PC-9 (cell line): ENCODE measurements at regions not wholly inside any gene's neighbourhood (a gene's known extent, or its start where the extent isn't known, plus 50 kb on each side); places are given as distances from the start of the nearest gene placed in this dataset.

Experiments
- BruUV-seq: library from RNA; stranded (reverse); fragments of 400-500 nt; replicated peaks from 2 replicates; lab custom pipeline; 2021; lab: Mats Ljungman, UMichigan
- CTCF ChIA-PET: fragments of 300-600 bp; sonication (Branson Sonifier 250); formaldehyde crosslinking; loops from one replicate; lab custom pipeline; 2022; ENCODE audit warnings: antibody characterized with exemption; lab: Charles Lee
- POLR2A ChIA-PET: fragments of 300-600 bp; sonication (Branson Sonifier 250); formaldehyde crosslinking; loops from one replicate; lab custom pipeline; 2022; ENCODE audit warnings: antibody characterized with exemption; ENCODE audit not compliant: unreplicated experiment; lab: Charles Lee
- DNase-seq, 2 experiments: peaks; one replicate each; pipeline versions ENCODE4 v3.0.0 to v3.0.0-alpha.2; 2015 to 2022; ENCODE audit warnings: mixed read lengths in 1 of 2
- H2AFZ ChIP-seq: fragments of 200-600 bp; sonication (generic); 2 replicates; pipeline ENCODE4 v1.8.1; 2017; ENCODE audit warnings: antibody characterized with exemption
- H3F3A ChIP-seq: fragments of 200-600 bp; sonication (generic); 2 replicates; pipeline ENCODE4 v1.8.1; 2017; ENCODE audit warnings: antibody characterized with exemption, mild to moderate bottlenecking, low read depth; ENCODE audit not compliant: insufficient read depth
- H3K27ac ChIP-seq: fragments of 200-600 bp; sonication (generic); 2 replicates; pipeline ENCODE4 v1.6.1; 2016; ENCODE audit warnings: mixed run types
- H3K27me3 ChIP-seq: fragments of 200-600 bp; sonication (generic); 2 replicates; pipeline ENCODE4 v1.6.1; 2016; ENCODE audit warnings: low read depth, mixed run types; ENCODE audit not compliant: insufficient read depth
- H3K36me3 ChIP-seq: fragments of 200-600 bp; sonication (generic); 2 replicates; pipeline ENCODE4 v1.6.1; 2016; ENCODE audit warnings: low read depth, mixed run types
- H3K4me1 ChIP-seq: fragments of 200-600 bp; sonication (generic); replicated peaks from 2 replicates; pipeline ENCODE4 v1.6.1; 2016; ENCODE audit warnings: mixed run types; ENCODE audit not compliant: insufficient read depth
- H3K4me2 ChIP-seq: fragments of 200-600 bp; sonication (generic); 2 replicates; pipeline ENCODE4 v1.6.1; 2017; ENCODE audit warnings: mixed run types
- H3K4me3 ChIP-seq: fragments of 200-600 bp; sonication (generic); 2 replicates; pipeline ENCODE4 v1.6.1; 2016; ENCODE audit warnings: mixed run types
- H3K79me2 ChIP-seq: fragments of 200-600 bp; sonication (generic); 2 replicates; pipeline ENCODE4 v1.6.1; 2017; ENCODE audit warnings: low read depth, mixed run types
- H3K9me2 ChIP-seq: fragments of 200-600 bp; sonication (generic); 2 replicates; pipeline ENCODE4 v1.8.1; 2017; ENCODE audit warnings: mild to moderate bottlenecking; ENCODE audit not compliant: insufficient read depth
- H3K9me3 ChIP-seq: fragments of 200-600 bp; sonication (generic); 2 replicates; pipeline ENCODE4 v1.8.1; 2016; ENCODE audit warnings: low read depth; ENCODE audit not compliant: insufficient read depth
- H4K20me1 ChIP-seq: fragments of 200-600 bp; sonication (generic); 2 replicates; pipeline ENCODE4 v1.8.1; 2017; ENCODE audit not compliant: insufficient read depth
- EZH2 ChIP-seq: fragments of 200-600 bp; sonication (generic); IDR thresholded peaks from 2 replicates; pipeline ENCODE4 v1.8.0; 2017; ENCODE audit warnings: antibody characterized with exemption, low read depth
- intact Hi-C: fragments of 100-400 bp; cut with micrococcal nuclease; formaldehyde crosslinking; loops from one replicate; pipeline ENCODE4 v1.10.0; 2022; ENCODE audit not compliant: unreplicated experiment
- TF ChIP-seq, protein P1 (sequence below): fragments of 200-600 bp; sonication (generic); conservative IDR thresholded peaks from 2 replicates; pipeline ENCODE4 v1.6.1; 2017; ENCODE audit warnings: mixed run types, antibody characterized with exemption, mild to moderate bottlenecking, moderate library complexity

DNA sequence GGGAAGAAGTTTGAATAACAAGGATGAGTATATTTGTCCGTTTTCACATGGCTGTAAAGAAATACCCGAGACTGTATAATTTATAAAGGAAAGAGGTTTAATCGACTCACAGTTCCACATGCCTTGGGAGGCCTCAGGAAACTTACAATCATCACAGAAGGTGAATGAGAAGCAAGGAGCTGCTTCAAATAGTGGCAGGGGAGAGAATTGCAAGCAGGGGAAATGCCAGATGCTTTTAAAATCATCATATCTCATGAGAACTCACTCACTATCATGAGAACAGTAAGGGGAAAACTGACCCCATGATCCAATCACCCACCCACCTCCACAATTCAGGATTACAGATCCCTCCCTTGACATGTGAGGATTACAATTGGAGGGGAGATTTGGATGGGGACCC lies 212.8 kb upstream of the CDH8 start:
- H4K20me1 ChIP-seq, result no peaks in the 10 kb centered on the region
- POLR2A ChIA-PET, result no interaction called here
- no TSS peak for BruUV-seq
- no peak overlapping the region for H2AFZ ChIP-seq
- H3K36me3 ChIP-seq, result no peaks in the 10 kb centered on the region
- H3K27ac ChIP-seq, result no peak overlapping the region
- intact Hi-C loops, result no loop called here
- H3K4me3 ChIP-seq, result no peak overlapping the region
- H3K79me2 ChIP-seq, result no peaks in the 10 kb centered on the region
- DNase-seq, result no peak
- H3K27me3 ChIP-seq, result no peaks in the 10 kb centered on the region
- no peaks in the 10 kb centered on the region for H3K9me3 ChIP-seq
- no peak overlapping the region for H3K4me2 ChIP-seq
- no peaks in the 10 kb centered on the region for H3K9me2 ChIP-seq
- CTCF ChIA-PET, result no interaction called here
- no peaks in the 10 kb centered on the region for H3F3A ChIP-seq
- no peak for TF ChIP-seq EZH2
- TF ChIP-seq, protein P1, sequence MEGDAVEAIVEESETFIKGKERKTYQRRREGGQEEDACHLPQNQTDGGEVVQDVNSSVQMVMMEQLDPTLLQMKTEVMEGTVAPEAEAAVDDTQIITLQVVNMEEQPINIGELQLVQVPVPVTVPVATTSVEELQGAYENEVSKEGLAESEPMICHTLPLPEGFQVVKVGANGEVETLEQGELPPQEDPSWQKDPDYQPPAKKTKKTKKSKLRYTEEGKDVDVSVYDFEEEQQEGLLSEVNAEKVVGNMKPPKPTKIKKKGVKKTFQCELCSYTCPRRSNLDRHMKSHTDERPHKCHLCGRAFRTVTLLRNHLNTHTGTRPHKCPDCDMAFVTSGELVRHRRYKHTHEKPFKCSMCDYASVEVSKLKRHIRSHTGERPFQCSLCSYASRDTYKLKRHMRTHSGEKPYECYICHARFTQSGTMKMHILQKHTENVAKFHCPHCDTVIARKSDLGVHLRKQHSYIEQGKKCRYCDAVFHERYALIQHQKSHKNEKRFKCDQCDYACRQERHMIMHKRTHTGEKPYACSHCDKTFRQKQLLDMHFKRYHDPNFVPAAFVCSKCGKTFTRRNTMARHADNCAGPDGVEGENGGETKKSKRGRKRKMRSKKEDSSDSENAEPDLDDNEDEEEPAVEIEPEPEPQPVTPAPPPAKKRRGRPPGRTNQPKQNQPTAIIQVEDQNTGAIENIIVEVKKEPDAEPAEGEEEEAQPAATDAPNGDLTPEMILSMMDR, result no peak
- no peaks in the 10 kb centered on the region for H3K4me1 ChIP-seq

DNA sequence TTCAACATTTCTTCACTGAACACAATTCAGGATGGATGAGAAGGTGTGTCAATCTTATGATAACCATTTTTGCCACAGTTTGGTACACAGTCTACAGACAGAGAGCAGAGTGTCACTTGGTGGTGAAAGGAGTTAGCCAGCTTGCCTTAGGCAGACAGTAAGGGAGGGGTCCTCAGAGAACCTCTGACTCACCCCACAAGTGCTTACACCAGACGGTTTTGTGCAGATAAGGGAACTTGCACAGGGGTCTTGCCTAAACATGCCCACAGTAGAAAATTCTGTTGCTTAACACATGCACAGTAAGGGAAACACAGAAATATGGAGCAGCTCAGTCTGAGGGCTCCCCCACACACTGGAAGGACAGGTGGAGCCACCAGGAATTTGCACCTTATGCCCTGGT lies 204.5 kb upstream of the CDH8 start:
- POLR2A ChIA-PET, result no interaction called here
- Histone ChIP-seq H3F3A (no peaks in the 10 kb centered on the region), H3K9me2 (no peaks in the 10 kb centered on the region), H3K79me2 (no peaks in the 10 kb centered on the region), H3K4me3 (no peak overlapping the region), H3K36me3 (no peaks in the 10 kb centered on the region), H3K9me3 (no peaks in the 10 kb centered on the region), H3K4me2 (no peak overlapping the region), H4K20me1 (no peaks in the 10 kb centered on the region), H2AFZ (no peak overlapping the region), H3K27ac (no peak overlapping the region), H3K27me3 (no peaks in the 10 kb centered on the region), H3K4me1 (no peaks in the 10 kb centered on the region)
- no TSS peak for BruUV-seq
- CTCF ChIA-PET, result no interaction called here
- intact Hi-C loops, result no loop called here
- no peak for TF ChIP-seq EZH2
- TF ChIP-seq, protein P1, result no peak
- no peak for DNase-seq

DNA sequence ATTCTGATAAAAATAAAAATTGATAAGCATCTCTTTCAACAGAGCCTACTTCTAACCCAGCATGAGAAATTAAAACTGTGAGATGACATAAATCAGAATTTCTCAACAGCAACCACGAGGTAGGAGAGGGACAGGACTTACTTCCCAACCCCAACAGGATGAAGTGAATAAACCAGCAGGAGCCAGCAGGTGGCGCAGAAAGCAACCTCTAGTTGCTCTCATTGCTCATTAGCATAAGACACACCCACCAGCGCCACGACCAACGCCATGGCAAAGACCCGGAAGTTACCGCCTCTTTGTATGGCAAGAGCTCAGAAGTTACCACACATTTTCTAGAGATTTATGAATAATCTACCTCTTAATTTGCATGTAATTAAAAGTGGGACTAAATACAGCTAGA lies 189.4 kb upstream of the CDH8 start:
- no peaks in the 10 kb centered on the region for H3K4me1 ChIP-seq
- intact Hi-C loops, result loop anchor here (5.0 kb wide), 1 partner anchor 1062 kb away; no protein-coding TSS in a partner anchor
- ChIA-PET CTCF (no interaction called here), POLR2A (no interaction called here)
- no peaks in the 10 kb centered on the region for H3K36me3 ChIP-seq
- DNase-seq, result peak; percentile 44 to 71
- no TSS peak for BruUV-seq
- no peak for TF ChIP-seq EZH2
- TF ChIP-seq, protein P1, result peak; percentile 68
- H3K9me3 ChIP-seq, result no peaks in the 10 kb centered on the region
- no peaks in the 10 kb centered on the region for H3F3A ChIP-seq
- no peak overlapping the region for H3K4me3 ChIP-seq
- no peaks in the 10 kb centered on the region for H4K20me1 ChIP-seq
- no peaks in the 10 kb centered on the region; the same call in 1 of the 2 replicates for H3K9me2 ChIP-seq
- no peaks in the 10 kb centered on the region for H3K79me2 ChIP-seq
- peak overlapping the region; percentile 50; the same call in 1 of the 2 replicates for H3K4me2 ChIP-seq
- H3K27ac ChIP-seq, result no peak overlapping the region
- H3K27me3 ChIP-seq, result 0 out of 2 replicates have a peak, but pooled peaks cover 3% of the 10 kb centered on the region
- H2AFZ ChIP-seq, result no peak overlapping the region
